Fibroblast of skin of back (primary cell): ENCODE measurements at regions not wholly inside any gene's neighbourhood (a gene's known extent, or its start where the extent isn't known, plus 50 kb on each side); places are given as distances from the start of the nearest gene placed in this dataset.
"Not testable (repeated sequence)": the region's sequence is repeated elsewhere in the genome, so short reads cannot be mapped to it uniquely, and the experiment has no call there.

Experiments
- DNase-seq: peaks from one replicate; pipeline ENCODE4 v3.0.0-alpha.2; 2013

DNA sequence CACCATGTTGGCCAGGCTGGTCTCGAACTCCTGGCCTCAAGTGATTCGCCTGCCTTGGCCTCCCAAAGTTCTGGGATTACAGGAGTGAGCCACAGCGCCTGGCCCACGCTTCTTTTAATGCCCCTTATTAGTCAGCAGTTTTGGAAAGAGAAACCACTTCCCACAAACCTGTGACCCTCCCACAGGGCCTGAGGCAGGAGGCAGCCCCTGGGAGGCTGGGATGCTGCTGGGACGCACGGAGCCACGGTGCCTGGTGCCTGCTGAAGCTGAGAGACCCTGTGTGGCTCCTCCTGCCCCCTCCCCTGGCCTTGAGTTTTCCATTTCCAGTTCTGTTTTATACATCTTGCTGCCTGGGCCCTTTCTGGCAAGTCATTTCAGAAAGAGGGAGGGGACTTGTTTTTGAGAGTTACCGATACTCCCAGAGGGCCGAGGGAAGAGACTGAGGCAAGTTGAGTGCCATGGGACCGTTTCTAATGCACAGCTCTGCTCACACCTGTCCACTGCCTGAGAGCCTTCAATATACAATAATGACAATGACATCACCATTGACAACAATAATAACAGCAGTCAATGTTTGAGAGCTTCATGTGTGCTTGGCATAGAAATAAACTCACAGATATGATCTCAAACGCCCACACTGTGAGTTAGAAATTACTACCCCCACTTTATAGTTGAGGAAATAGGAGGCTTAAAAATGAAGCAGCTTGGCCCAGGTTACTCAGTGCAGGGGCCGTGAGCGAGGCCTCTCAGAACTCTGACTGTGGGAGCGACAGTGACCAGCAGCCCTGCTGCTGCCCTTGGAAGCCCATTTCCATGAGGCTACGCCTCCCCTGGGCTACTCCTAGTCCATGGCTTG lies 78.1 kb upstream of the YWHAQ start:
- no peak for DNase-seq

DNA sequence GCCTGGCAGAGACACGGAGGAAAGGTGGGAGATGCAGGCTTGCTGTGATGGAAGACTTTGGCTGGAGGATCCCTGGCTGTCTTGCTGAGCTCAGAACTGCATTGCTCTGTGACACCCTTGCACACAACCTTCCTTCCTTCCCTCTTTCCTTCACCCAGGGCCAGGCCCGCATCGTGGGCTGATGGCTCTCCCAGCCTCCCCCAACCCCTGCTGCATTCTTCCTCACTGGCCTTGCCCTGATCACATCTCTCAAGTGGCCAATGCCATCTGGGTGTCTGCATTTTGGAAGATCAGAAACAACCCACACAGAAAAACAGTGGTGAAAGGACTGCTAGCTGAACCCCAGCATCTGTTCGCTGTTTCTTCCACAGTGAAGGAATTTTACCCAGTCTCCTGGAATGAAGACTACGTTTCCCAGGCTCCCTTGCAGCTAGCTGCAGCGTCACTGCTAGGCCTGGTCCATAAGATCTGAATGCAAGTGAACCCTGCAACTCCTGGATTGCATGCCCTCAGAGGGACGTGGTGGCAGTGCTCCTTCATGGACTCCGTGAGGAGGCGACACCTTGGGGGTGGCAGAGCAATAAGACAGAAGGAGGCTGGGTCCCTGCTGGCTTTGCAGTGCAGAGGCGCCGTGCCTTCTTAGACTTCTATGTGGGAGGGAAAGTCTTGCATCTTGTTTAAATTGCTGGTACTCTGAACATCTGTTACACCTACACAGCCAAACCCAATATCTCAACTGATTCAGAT lies 78.9 kb upstream of the YWHAQ start:
- no peak for DNase-seq

- no peak for DNase-seq
Measured at GRCh38 chr2:9710311-9710710, 79.5 kb upstream of the YWHAQ start.

GRCh38 chr2:9712263-9712662 lies 81.5 kb upstream of the YWHAQ start:
- no peak for DNase-seq

- no peak for DNase-seq
Measured at GRCh38 chr2:9714630-9715214, 83.9 kb upstream of the YWHAQ start.

- DNase-seq, result no peak
Measured at GRCh38 chr2:9715238-9715637, 84.4 kb upstream of the YWHAQ start.

GRCh38 chr2:9717886-9718451 lies 87.2 kb upstream of the YWHAQ start:
- DNase-seq, result no peak

- DNase-seq, result no peak
Measured at GRCh38 chr2:9720352-9721093, 89.7 kb upstream of the YWHAQ start.

DNA sequence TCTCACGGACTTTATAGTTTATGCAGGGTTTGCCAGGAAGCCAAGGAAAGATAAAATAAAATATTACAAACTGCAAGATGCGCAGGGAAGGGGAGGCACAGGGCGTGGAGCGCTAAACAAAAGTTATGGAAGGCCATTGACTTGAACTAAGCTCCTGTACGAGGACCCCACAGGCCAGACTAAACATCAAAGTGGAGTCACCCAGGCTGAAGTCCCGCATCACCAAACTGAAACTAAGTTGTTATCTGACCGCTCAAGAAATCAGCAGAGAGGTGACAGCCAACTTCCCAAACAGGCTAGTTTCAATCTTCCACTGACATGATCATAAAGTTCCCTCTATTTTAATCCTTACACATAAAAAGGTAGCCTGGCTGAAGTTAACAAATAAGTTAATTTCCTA lies 90.5 kb upstream of the YWHAQ start:
- DNase-seq, result no peak

DNA sequence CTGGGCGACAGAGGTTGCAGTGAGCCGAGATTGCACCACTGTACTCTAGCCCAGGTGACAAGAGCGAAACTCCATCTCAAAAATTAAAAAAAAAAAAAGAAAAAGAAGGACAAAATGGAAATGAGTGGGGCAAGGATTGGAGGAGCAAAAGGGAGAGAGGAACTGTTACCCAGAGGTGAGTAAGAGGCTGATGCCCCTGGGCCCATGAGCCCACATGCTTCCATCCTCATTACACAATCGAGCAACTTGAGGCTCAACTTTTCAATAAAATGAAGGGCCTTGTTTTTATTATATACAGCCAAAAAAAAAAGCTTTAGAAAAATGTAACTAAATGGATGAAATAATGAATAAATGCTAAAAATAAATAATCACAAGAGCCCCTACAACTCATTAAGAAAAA lies 91.7 kb upstream of the YWHAQ start:
- no peak for DNase-seq

GRCh38 chr2:9724565-9724964 lies 93.8 kb upstream of the YWHAQ start:
- DNase-seq, result no peak

DNA sequence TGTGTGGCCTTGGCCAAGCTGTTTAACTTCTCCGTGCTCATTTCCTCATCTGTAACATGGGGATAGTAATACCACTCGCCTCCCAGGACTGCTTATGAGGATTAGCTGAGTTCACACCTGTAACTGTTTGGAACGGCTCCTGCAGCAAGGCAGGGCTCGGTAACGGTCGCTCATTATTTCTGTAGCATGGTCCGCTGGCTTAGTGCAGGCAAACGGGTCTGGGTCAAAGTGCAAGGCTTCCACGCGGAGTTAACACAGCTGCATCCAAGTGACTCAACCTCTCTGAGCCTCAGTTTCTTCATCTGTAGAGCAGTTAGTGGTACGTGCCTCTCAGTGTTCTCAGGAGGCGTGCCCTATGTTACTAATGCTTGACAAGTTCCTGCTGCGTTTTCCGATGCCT lies 94.3 kb upstream of the YWHAQ start:
- DNase-seq, result no peak

- not testable (repeated sequence) for DNase-seq
Measured at GRCh38 chr2:9726016-9726415, 95.2 kb upstream of the YWHAQ start.

DNA sequence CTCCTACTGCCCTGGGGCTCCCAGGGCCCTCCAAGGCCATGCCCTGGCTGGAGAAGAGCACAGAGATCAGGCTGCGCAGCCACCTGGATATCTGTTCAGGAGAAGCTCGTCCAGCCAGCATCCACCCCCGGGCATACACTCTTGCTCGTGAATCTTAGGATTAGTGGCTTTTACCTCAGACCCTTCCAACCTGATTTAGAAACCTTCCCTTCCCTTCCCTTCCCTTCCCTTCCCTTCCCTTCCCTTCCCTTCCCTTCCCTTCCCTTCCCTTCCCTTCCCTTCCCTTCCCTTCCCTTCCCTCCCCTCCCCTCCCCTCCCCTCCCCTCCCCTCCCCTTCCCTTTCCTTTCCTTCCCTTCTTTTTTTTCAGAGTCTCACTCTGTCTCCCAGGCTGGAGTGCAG lies 99.7 kb upstream of the YWHAQ start:
- not testable (repeated sequence) for DNase-seq

GRCh38 chr2:9732824-9733223 lies 102.0 kb upstream of the YWHAQ start:
- DNase-seq, result no peak

- no peak for DNase-seq
Measured at GRCh38 chr2:9734308-9734707, 103.5 kb upstream of the YWHAQ start.

GRCh38 chr2:9735335-9735734 lies 104.5 kb upstream of the YWHAQ start:
- DNase-seq, result no peak

- DNase-seq, result no peak
Measured at GRCh38 chr2:9736021-9736420, 105.2 kb upstream of the YWHAQ start.

- DNase-seq, result peak; percentile 39
Measured at GRCh38 chr2:9737053-9737875, 106.0 kb upstream of the TAF1B start.

- DNase-seq, result no peak
Measured at GRCh38 chr2:9738062-9738461, 105.2 kb upstream of the TAF1B start.
